Body of pancreas (tissue), 4 donors: ENCODE measurements at regions not wholly inside any gene's neighbourhood (a gene's known extent, or its start where the extent isn't known, plus 50 kb on each side); places are given as distances from the start of the nearest gene placed in this dataset.

Experiments used
- POLR2A ChIP-seq, 3 donors: fragments of 450-650 bp; IDR thresholded peaks; one replicate each; pipeline ENCODE4 v1.6.1; 2016; ENCODE audit warnings: antibody characterized with exemption in 3 of 3, mild to moderate bottlenecking in 2 of 3
- TF ChIP-seq, protein P1 (sequence below), 7 experiments: fragments of 450-650 bp in 4 of 7; fragments of 200-600 bp in 3 of 7; sonication (generic) in 3 of 7; IDR thresholded peaks; one replicate each; pipeline ENCODE4 v1.5.1; 2016 to 2019; ENCODE audit warnings: antibody characterized with exemption in 7 of 7

DNA sequence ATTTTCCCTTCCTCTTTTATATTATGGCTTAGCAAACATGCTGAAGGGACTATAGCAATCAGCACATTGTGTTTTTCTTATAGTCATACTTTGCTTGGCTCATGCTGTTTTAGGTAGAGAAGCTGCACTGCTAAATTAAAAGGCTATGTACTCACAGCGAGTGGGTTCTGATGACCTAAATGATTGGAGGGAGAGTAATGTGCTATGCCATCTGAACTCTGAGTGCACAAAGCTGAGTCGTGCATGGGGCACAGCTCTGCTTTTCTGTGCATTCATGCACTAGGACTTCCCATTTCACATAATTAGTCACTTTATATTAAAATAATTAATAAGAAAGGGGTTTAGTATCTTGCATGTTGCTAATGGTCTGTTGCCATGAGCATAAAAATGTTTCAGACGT is 132.7 kb upstream of the ADGRL3 start:
- TF ChIP-seq POLR2A (IDR thresholded peaks at IDR 0.05) = no peak
- TF ChIP-seq, protein P1, sequence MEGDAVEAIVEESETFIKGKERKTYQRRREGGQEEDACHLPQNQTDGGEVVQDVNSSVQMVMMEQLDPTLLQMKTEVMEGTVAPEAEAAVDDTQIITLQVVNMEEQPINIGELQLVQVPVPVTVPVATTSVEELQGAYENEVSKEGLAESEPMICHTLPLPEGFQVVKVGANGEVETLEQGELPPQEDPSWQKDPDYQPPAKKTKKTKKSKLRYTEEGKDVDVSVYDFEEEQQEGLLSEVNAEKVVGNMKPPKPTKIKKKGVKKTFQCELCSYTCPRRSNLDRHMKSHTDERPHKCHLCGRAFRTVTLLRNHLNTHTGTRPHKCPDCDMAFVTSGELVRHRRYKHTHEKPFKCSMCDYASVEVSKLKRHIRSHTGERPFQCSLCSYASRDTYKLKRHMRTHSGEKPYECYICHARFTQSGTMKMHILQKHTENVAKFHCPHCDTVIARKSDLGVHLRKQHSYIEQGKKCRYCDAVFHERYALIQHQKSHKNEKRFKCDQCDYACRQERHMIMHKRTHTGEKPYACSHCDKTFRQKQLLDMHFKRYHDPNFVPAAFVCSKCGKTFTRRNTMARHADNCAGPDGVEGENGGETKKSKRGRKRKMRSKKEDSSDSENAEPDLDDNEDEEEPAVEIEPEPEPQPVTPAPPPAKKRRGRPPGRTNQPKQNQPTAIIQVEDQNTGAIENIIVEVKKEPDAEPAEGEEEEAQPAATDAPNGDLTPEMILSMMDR (IDR thresholded peaks at IDR 0.05) = no peak
